ENCODE measurements at regions not wholly inside any gene's neighbourhood (a gene's known extent, or its start where the extent isn't known, plus 50 kb on each side); places are given as distances from the start of the nearest gene placed in this dataset.

- TF ChIP-seq PATZ1 (CRISPR knock-in tag; IDR thresholded peaks at IDR 0.05; ENCODE audit: borderline replicate concordance) = no peak
- ATAC-seq = no peak
Observed at GRCh38 chr14:43316427-43316826, 1190.7 kb downstream of the FSCB start.

- TF ChIP-seq ZNF565 (CRISPR knock-in tag; conservative IDR thresholded peaks at IDR 0.05; ENCODE audit: low read depth) (no peak), ISL1 (CRISPR knock-in tag; IDR thresholded peaks at IDR 0.05) (no peak), RARB (CRISPR knock-in tag; IDR thresholded peaks at IDR 0.05) (no peak), SNAI2 (CRISPR knock-in tag; IDR thresholded peaks at IDR 0.05) (no peak), ARNTL (CRISPR knock-in tag; IDR thresholded peaks at IDR 0.05; ENCODE audit: borderline replicate concordance, low read depth) (no peak), ZNF70 (CRISPR knock-in tag; IDR thresholded peaks at IDR 0.05) (no peak), ZFP30 (CRISPR knock-in tag; IDR thresholded peaks at IDR 0.05) (no peak), TSHZ2 (CRISPR knock-in tag; IDR thresholded peaks at IDR 0.05) (no peak), PATZ1 (CRISPR knock-in tag; IDR thresholded peaks at IDR 0.05; ENCODE audit: borderline replicate concordance) (no peak), PPARA (CRISPR knock-in tag; IDR thresholded peaks at IDR 0.05; ENCODE audit: borderline replicate concordance) (no peak), CSDC2 (CRISPR knock-in tag; IDR thresholded peaks at IDR 0.05) (no peak), ESRRG (CRISPR knock-in tag; IDR thresholded peaks at IDR 0.05) (no peak), GLIS3 (CRISPR knock-in tag; IDR thresholded peaks at IDR 0.05) (no peak), CSRNP3 (CRISPR knock-in tag; IDR thresholded peaks at IDR 0.05) (no peak), OSR1 (CRISPR knock-in tag; IDR thresholded peaks at IDR 0.05) (no peak), BACH2 (CRISPR knock-in tag; IDR thresholded peaks at IDR 0.05; ENCODE audit: borderline replicate concordance) (no peak), POU6F1 (CRISPR knock-in tag; IDR thresholded peaks at IDR 0.05; ENCODE audit: borderline replicate concordance, low read depth) (no peak)
- no peak for ATAC-seq
Observed at GRCh38 chr14:43313719-43314118, 1193.4 kb downstream of the FSCB start.

- TF ChIP-seq SNAI2 (CRISPR knock-in tag; IDR thresholded peaks at IDR 0.05) = no peak
- TF ChIP-seq RARB (CRISPR knock-in tag; IDR thresholded peaks at IDR 0.05) = no peak
- no peak for TF ChIP-seq CSRNP3 (CRISPR knock-in tag; IDR thresholded peaks at IDR 0.05)
- TF ChIP-seq TSHZ2 (CRISPR knock-in tag; IDR thresholded peaks at IDR 0.05) = no peak
- TF ChIP-seq CSDC2 (CRISPR knock-in tag; IDR thresholded peaks at IDR 0.05) = no peak
- no peak for TF ChIP-seq ISL1 (CRISPR knock-in tag; IDR thresholded peaks at IDR 0.05)
- no peak for TF ChIP-seq ZNF8 (CRISPR knock-in tag; IDR thresholded peaks at IDR 0.05)
- TF ChIP-seq ZNF70 (CRISPR knock-in tag; IDR thresholded peaks at IDR 0.05) = no peak
- no peak for TF ChIP-seq GLIS3 (CRISPR knock-in tag; IDR thresholded peaks at IDR 0.05)
- TF ChIP-seq POU6F1 (CRISPR knock-in tag; IDR thresholded peaks at IDR 0.05; ENCODE audit: borderline replicate concordance, low read depth) = no peak
- TF ChIP-seq TOX (CRISPR knock-in tag; IDR thresholded peaks at IDR 0.05; ENCODE audit: borderline replicate concordance) = no peak
- TF ChIP-seq BACH2 (CRISPR knock-in tag; IDR thresholded peaks at IDR 0.05; ENCODE audit: borderline replicate concordance) = no peak
- ATAC-seq = no peak
Observed at GRCh38 chr14:43308421-43309110, 1198.5 kb downstream of the FSCB start.
